Right lung (tissue), 2 donors: ENCODE measurements at regions not wholly inside any gene's neighbourhood (a gene's known extent, or its start where the extent isn't known, plus 50 kb on each side); places are given as distances from the start of the nearest gene placed in this dataset.
"Not testable (repeated sequence)": the region's sequence is repeated elsewhere in the genome, so short reads cannot be mapped to it uniquely, and the experiment has no call there.

Experiments
- DNase-seq, 2 donors: peaks; one replicate each; pipeline ENCODE4 v3.0.0-alpha.2; 2013

- no peak for DNase-seq
Observed at GRCh38 chr2:145751155-145751554, 1231.2 kb upstream of the ZEB2 start.

- DNase-seq, result no peak
Observed at GRCh38 chr2:145750612-145751011, 1230.7 kb upstream of the ZEB2 start.

GRCh38 chr2:145750144-145750543, 1230.2 kb upstream of the ZEB2 start:
- DNase-seq, result no peak

DNA sequence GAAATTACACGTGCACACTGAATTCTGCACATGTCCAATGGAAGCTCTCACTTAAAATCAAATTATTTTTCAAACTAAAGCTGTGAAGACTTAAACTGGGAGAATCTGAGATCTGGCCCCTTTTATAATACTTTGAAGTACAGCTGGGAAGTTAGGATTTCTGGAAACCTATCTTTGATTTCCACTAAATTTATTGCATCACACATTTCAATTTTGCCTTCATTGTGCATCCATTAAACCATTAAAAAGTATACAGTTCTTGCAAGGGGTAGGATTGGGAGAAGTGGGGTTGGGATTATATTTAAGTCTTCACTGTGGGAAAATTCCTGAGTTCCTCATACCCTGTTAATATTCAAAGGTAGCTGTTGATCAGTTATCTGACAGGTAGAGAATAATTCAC, 1229.6 kb upstream of the ZEB2 start:
- no peak for DNase-seq

DNA sequence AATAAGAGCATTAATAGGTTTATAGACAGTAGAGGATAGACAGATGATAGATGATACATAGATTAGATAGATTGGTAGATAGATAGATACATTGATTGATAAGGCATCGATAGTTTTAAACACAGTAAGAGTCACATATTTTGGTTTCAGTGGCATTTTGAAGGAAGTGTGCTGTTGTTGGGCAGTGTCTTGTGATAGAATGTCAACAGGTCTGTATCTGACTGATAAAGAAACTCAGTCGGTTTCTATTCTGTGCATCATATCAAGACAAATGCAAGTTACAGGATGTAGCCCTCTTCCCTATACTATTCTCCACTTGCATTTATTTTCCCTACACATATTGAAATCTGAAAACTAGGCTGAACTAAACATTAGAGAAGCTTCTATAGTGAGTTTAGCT, 1229.0 kb upstream of the ZEB2 start:
- no peak for DNase-seq

DNA sequence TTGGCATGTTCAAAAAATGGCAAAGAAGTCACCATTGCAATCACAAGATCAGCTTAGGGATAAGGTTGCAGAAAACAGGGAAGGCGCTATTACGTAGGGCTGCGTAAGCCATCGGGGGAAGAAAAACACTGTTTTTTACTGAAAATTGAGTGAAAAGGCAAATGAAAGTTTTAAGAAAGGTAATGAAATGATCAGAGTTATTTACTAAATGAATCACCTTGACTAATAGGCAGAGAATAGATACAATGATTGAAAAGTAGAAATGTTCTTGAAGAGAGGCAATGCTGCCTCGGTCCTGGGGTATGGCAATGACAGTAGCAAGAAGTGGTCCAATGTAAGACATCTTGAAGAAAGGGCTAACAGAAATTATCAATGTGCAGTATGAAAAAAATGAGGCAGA, 1227.8 kb upstream of the ZEB2 start:
- DNase-seq, result no peak

- not testable (repeated sequence) for DNase-seq
Observed at GRCh38 chr2:145745387-145745721, 1225.4 kb upstream of the ZEB2 start.

GRCh38 chr2:145744541-145745386, 1224.8 kb upstream of the ZEB2 start:
- DNase-seq, result no peak

DNA sequence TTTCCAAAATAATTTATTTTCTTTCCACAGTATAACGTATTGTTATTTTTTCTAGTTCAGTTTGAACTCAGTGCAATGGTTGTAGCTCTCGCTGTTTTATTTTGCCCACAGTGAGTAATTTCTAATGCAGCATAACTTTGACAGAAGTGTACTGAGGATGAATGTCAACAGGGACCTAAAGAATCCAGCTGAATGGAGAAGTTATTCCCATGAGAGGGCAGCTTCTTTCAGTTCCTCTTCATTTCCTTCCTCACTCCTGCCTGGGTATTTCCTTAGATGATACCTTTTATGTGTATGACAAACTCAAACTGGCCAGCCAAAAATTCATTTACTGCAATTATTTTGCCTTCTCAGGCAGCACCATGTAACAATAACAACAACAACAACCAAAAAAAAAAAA, 1223.1 kb upstream of the ZEB2 start:
- DNase-seq, result no peak

- no peak for DNase-seq
Observed at GRCh38 chr2:145741636-145742035, 1221.7 kb upstream of the ZEB2 start.

GRCh38 chr2:145741181-145741580, 1221.3 kb upstream of the ZEB2 start:
- DNase-seq, result no peak

DNA sequence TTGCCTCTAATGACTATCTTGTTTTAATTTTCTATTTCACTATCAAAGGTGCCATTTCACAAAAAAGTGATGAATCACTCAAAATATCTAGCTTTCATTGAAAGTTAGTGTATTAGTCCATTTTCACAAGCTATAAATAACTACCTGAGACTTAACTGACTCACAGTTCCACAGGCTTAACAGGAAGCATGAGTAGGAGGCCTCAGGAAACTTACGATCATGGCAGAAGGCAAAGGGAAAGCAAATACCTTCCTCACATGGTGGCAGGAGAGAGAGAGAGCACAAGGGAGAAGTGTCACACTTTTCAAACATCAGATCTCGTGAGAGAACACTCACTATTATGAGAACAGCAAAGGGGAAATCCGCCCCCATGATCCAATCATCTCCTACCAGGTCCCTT, 1220.4 kb upstream of the ZEB2 start:
- no peak for DNase-seq

- DNase-seq, result no peak
Observed at GRCh38 chr2:145739681-145740080, 1219.8 kb upstream of the ZEB2 start.

- no peak for DNase-seq
Observed at GRCh38 chr2:145736871-145737270, 1217.0 kb upstream of the ZEB2 start.

DNA sequence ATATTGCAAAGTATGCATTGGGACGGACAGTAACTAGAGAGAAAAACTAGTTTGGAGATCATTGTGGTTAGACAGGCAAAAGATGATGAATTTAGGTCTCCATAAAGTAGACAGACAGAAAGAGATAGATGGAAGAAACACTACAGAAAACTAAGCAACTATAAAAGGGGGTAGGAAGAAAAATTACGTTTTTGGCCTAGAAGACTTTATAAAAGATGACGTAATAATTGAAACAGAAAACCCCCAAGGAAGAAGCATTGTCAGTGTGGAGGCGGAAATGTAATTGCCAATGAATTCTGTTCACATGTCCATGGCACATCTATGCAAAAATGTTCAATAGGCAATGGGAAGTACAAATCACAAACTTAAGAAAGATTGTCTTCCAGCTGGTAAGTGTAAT, 1211.5 kb upstream of the ZEB2 start:
- DNase-seq, result no peak

DNA sequence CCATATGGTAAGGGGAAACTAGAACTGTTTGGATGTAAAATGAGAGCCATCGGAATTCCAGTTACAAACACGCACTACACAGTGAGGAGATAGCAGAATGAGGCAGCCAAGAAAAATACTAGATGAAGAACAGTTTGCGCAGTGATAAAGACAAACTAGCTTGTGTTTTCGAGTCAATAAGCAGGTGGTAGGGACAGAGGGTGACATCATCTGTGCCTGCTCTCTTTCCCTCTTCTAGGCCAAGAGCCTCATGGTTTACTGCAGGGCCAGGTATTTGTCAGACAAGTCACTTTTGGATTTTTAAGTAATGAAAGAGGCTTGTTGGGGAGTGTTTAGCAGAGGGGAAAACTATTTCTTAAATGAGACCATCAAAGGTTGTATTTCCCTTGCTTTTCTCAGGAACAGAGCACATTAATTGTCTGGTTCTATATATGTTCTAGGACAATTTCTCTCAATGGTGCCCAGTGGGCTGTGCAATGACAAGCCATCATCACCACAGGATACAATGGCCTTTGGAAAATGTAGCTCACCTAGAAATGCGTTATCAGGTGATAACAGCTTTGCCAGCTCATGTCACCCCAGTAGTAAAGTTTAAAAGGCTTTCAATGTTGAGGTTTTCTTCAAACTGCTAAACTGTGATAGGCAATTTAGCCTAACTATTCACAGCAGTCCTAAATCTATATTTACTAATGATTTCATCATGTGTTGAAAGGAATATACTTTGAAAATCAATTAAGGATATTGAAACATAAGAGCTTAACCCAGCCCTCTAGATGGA, 1210.3 kb upstream of the ZEB2 start:
- no peak for DNase-seq

DNA sequence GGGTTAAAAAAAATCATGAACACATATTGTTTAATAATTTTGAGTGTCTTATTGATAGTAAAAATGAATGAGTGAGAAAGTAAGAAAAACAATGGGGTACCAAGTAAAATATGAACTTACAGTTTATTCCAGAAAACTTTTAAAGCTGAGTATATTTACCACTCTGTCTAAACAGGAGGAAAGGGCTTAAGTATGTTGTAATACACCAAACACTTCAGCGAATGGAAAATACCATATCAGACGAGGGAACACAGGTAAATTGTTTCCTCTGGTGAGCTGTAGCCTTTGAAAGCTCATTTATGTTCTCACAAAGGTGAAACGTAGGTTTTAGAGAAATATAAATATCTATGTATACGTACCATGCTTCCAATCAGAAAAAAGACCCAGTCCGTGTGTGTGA, 1209.6 kb upstream of the ZEB2 start:
- DNase-seq, result no peak

DNA sequence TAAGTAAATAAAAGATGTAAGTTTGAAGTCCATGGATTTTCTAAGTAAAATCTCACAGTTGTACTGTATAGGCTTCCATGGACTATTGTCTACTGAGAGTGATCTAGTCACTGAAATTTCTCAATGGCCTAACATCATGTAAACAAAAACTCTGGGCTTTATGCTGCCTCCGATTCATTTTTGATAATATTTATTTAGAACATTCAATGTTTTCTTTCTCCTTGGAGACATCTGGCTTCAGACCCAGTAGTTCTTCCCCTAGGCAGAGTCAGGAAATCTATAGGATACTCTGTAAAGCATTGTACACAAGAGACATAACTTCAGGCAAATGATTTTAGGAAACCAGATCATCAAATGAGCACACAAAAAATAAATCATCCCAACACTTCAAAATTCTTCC, 1208.6 kb upstream of the ZEB2 start:
- DNase-seq, result no peak

- DNase-seq, result no peak
Observed at GRCh38 chr2:145725876-145726275, 1206.0 kb upstream of the ZEB2 start.

GRCh38 chr2:145724311-145724898, 1204.5 kb upstream of the ZEB2 start:
- no peak for DNase-seq

- DNase-seq, result no peak
Observed at GRCh38 chr2:145723872-145724271, 1204.0 kb upstream of the ZEB2 start.

DNA sequence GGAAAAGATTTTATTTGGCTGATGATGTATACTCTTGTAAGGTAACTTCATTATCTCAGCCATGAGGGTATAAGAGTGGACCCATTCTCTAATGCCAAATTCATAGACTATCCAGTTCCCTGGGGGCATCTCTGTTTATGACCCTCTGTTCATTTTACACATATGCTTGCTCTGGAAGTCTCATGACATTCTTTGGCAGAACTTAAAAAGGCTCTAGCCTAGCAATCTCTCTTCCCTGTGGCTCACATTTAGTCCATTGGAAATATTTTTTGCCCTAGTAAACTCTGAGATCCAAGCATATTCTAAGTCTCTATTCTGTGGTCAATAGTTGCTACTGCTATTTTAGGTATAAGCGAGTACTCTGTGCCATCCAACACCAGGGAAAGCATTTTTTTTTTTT, 1201.8 kb upstream of the ZEB2 start:
- DNase-seq, result no peak

DNA sequence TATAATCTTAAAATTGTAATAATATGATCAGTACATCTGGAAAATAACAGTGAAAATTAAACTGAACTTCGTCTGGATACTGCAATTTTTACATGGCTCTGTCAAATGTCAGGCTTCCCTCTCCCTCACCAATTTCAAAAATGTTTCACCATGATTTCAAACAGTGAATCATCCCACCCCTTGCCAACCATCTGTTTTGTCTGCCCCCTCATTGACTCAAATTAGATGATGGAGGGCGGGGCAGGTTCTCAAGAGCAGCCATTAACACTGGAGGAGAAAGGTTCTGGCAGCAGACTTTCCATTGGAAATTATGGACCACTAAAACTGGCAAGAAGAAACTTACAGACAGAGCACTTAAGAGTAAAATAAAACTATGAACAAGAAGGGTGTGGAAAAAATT, 1195.7 kb upstream of the ZEB2 start:
- no peak for DNase-seq
